HG02973 (cell line): ENCODE measurements at regions not wholly inside any gene's neighbourhood (a gene's known extent, or its start where the extent isn't known, plus 50 kb on each side); places are given as distances from the start of the nearest gene placed in this dataset.
"Not testable (repeated sequence)": the region's sequence is repeated elsewhere in the genome, so short reads cannot be mapped to it uniquely, and the experiment has no call there.

Experiments
- ATAC-seq: cut with Tn5 transposase; IDR thresholded peaks from one replicate; pipeline ENCODE4 v1.9.1; 2021; ENCODE audit warnings: moderate library complexity; ENCODE audit not compliant: unreplicated experiment

DNA sequence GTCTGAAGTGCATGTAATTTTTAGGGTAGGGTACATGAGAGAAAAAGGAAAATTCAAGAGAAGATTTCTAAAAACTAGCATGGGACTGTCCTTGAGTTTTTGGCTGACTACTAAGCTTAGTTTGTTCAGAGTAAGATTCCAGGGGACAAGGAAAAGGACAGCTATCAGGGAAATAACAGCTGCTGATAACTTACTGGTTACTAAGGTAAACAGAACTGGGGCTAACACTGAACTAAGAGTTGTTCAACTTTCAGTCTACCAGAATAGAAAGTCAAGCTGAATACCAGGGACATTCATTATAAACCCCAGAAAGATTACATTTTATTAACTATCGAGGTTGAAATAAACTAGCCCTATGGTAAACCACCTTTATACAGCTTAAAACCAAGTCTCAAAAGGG is 261.8 kb upstream of the CYRIA start:
- ATAC-seq = no peak

GRCh38 chr2:16925145-16925544 is 259.5 kb upstream of the CYRIA start:
- no peak for ATAC-seq

GRCh38 chr2:16915341-16915755 is 249.7 kb upstream of the CYRIA start:
- ATAC-seq = not testable (repeated sequence)

DNA sequence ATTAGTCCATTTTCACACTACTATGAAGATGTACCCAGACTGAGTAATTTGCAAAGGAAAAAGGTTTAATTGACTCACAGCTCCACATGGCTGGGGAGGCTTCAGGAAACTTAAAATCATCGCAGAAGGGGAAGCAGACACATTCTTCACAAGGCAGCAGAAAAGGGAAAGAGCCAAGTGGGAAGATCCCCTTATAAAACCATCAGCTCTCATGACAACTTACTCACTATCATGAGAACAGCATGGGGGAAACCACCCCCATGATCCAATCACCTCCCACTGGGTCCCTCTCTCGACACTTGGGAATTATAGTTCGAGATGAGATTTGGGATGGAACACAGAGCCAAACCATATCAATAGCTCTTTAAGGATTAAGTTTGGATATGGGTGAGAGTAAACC is 246.1 kb upstream of the CYRIA start:
- no peak for ATAC-seq

DNA sequence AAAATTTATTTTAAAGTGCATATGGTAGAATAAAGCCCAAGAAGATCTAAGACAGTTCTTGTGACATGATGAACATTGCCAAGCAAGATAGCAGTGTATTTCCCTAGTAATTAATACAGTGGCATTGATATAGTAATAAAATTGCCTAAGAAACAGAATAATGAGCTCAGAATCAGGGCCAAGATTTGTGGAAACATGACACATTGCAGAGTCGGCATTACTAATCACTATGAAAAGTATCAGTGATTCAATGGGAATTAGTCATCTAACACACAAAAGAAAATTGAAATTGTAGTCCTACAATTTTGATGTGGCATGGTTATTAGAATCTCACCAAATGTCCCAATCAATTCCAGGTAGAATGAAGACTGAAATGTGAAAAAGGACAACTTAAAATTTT is 243.0 kb upstream of the CYRIA start:
- no peak for ATAC-seq

- ATAC-seq = no peak
These were observed 242.1 kb upstream of the CYRIA start for GRCh38 chr2:16907645-16908282.

GRCh38 chr2:16905325-16905724 is 239.7 kb upstream of the CYRIA start:
- ATAC-seq = not testable (repeated sequence)

DNA sequence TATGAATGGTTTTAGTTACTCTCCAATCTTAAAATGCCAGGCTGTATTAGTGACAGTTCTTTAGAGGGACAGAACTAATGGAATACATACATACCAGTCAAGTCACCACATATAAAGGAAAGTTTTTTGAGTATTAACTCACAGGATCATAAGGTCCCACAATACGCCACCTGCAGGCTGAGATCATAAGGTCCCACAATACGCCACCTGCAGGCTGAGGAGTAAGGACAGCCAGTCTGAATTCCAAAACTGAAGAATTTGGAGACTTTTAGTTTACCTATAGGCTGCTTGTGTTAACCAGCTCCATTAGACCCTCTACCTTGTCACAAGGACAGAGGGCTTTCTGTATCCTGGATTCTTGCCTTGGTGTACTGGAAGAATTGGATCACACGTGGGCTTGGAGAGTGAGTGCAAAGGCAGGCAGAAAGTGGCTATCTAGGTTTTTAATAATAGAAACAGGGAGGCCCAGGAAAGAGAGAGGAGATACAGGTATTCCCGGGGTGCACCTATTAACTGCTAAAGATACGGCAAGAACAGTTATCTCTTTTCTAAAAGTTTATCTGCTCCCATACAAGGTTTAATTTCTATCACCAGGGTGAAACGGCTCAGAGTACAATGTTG is 234.9 kb upstream of the CYRIA start:
- ATAC-seq = peak; percentile 79

GRCh38 chr2:16899958-16900357 is 234.3 kb upstream of the CYRIA start:
- ATAC-seq = no peak

DNA sequence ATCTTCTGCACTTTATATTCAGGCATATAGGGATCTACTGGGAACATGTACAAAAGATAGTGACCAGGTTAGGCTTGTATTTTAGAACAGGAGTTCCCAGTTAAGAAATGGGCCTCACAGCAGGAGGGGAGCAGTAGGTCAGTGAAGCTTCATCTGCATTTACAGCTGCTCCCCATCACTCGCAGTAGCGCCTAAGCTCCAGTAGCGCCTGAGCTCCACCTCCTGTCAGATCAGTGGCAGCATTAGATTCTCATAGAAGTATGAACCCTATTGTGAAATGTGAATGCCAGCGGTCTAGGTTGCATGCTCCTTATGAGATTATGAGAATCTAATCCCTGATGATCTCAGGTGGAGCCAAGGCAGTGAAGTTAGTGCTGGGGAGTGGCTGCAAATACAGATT is 224.4 kb upstream of the CYRIA start:
- ATAC-seq = no peak

- ATAC-seq = no peak
These were observed 219.4 kb upstream of the CYRIA start for GRCh38 chr2:16885027-16885426.

DNA sequence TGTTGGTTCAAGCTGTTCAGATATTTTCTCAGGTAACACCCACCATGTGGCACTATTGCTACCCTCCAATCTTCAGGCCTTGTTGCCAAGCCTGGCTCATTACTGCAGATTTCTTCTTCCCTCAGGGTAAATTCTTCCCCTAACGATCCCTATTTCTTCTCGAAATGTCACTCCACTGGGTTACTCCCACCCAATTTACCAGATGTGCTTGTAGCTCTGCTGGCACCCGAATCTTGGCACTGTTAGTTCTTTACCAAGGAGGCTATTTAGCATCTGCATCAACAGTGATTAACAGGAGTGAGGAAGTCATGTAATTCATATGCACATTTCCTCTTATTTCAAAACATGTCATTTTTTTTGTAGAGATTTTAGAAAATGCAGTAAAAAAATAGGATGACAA is 217.1 kb upstream of the CYRIA start:
- ATAC-seq = no peak

DNA sequence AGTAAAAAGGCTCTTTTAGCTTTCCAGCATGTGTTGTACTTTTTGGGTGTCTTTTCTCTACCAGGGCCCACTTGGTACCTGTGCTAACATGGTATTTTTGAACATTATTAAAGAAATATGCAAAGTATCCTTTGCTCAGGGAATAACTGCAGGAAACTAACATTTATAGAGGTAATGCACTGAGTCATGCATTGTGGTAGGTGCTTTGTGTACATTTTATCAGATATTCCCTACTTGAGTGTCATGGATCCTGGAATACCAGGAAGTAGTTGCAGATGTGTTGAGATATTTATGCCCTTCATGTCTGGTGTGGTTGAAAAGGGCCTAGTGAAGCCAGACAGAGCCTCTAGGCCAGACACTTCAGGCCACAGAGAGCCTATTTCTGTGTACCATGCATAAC is 215.5 kb upstream of the CYRIA start:
- no peak for ATAC-seq

GRCh38 chr2:16871411-16871810 is 205.8 kb upstream of the CYRIA start:
- ATAC-seq = no peak

GRCh38 chr2:16870491-16871076 is 204.9 kb upstream of the CYRIA start:
- ATAC-seq = no peak

- no peak for ATAC-seq
These were observed 204.1 kb upstream of the CYRIA start for GRCh38 chr2:16869711-16870110.

DNA sequence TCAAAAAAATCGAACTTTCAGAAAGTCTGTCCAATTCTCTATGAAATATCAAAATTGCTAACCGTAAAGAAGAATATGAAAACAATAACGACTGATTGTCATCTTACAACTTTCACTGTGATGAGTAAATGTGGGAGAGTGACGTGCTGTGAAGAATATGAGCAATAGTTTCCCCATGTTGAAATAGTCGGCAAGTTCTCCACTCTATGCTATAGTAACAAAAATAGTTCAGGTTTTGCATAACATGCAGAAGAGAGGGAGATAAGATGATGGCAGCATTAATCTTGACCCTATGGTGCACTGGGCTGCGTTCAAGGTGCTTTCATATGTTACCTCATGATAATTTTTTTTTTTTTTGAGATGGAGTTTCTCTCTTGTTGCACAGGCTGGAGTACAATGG is 196.8 kb upstream of the CYRIA start:
- ATAC-seq = no peak

GRCh38 chr2:16861530-16861929 is 195.9 kb upstream of the CYRIA start:
- ATAC-seq = no peak

GRCh38 chr2:16861111-16861510 is 195.5 kb upstream of the CYRIA start:
- no peak for ATAC-seq

DNA sequence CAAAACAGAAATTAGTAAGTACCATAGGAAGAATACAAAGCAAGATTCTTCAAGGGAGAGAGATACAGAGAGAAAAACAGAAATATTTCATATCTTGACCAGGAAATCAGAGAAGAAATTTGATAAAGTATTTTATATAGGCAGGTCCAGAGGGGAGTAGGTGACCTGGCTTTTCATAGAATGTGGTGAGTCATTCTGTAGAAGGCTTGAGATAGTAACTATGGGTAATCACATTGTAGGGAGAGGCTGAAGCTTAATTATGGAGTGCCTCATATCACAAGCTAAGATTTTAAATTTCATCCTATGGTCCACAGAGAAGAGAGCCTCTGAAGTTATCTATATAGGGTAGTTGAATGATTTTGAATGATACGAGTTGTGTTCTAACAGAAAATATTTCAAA is 195.0 kb upstream of the CYRIA start:
- ATAC-seq = no peak

DNA sequence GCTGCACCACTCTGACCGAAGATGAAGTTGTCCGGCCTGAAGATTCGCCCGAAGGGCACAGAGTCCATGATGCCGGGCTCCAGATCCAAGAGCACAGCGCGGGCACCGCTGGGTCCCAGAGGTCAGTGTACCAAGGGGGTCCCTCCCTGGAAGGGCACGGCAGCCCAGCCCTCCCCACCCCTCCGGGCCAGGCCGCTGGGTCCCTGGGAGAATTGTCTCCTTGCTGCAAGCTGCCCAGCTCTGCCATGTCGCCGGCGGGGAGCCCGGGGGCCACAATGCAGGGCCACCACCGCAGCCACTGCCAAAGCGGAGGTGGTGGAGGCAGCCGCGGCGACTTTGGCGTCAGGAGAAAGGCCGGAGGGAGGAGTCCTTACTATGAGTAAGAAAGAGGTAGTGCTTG is 189.5 kb upstream of the CYRIA start:
- no peak for ATAC-seq

DNA sequence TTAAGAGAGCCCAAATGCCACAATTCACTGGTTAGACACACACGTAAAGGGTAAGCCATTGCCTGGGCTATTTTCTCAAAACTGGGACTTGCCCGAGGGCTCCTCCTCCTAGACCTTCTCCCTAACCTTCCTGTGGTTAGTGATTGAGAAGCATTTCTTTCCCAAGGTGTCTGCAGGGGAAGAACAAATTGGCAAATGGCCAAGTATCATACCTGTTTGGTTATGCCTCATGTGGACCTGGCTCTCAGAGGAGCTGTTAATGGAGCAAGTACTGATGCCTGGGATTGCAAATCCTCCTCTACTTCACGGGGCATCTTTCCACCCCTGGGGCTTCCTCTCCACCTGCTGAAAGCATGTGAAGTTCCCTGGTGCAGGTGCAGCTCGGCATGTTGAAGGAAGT is 187.5 kb upstream of the CYRIA start:
- ATAC-seq = no peak

- ATAC-seq = no peak
These were observed 187.0 kb upstream of the CYRIA start for GRCh38 chr2:16852651-16853050.
